IPS DF 4.7 (cell line): ENCODE measurements at regions not wholly inside any gene's neighbourhood (a gene's known extent, or its start where the extent isn't known, plus 50 kb on each side); places are given as distances from the start of the nearest gene placed in this dataset.

Source experiments
- DNase-seq: peaks from one replicate; pipeline ENCODE4 v3.0.0-alpha.2; 2013; ENCODE audit warnings: low spot score; ENCODE audit errors: extremely low read depth

GRCh38 chr4:134024251-134024650 is 177.3 kb downstream of the PABPC4L start:
- DNase-seq, result no peak

GRCh38 chr4:134019657-134020056 is 181.9 kb downstream of the PABPC4L start:
- DNase-seq, result no peak

GRCh38 chr4:134018846-134019245 is 182.7 kb downstream of the PABPC4L start:
- no peak for DNase-seq

GRCh38 chr4:134001057-134001456 is 200.5 kb downstream of the PABPC4L start:
- DNase-seq, result no peak

GRCh38 chr4:133997436-133997835 is 204.2 kb downstream of the PABPC4L start:
- DNase-seq, result no peak

GRCh38 chr4:133996431-133997121 is 205.0 kb downstream of the PABPC4L start:
- no peak for DNase-seq

GRCh38 chr4:133995243-133995960 is 206.2 kb downstream of the PABPC4L start:
- DNase-seq, result no peak

- no peak for DNase-seq
These were observed 218.9 kb downstream of the PABPC4L start for GRCh38 chr4:133982533-133983224.

- no peak for DNase-seq
These were observed 220.3 kb downstream of the PABPC4L start for GRCh38 chr4:133981327-133981726.

- DNase-seq, result no peak
These were observed 229.0 kb downstream of the PABPC4L start for GRCh38 chr4:133972586-133972985.

- no peak for DNase-seq
These were observed 232.3 kb downstream of the PABPC4L start for GRCh38 chr4:133969202-133969848.

GRCh38 chr4:133968174-133968573 is 233.4 kb downstream of the PABPC4L start:
- no peak for DNase-seq

- no peak for DNase-seq
These were observed 240.6 kb downstream of the PABPC4L start for GRCh38 chr4:133960975-133961374.

- DNase-seq, result peak; percentile 19
These were observed 258.5 kb downstream of the PABPC4L start for GRCh38 chr4:133943081-133943480.

GRCh38 chr4:133938061-133938460 is 263.5 kb downstream of the PABPC4L start:
- no peak for DNase-seq

GRCh38 chr4:133929531-133930239 is 271.9 kb downstream of the PABPC4L start:
- DNase-seq, result no peak

GRCh38 chr4:133921280-133922195 is 280.1 kb downstream of the PABPC4L start:
- DNase-seq, result no peak

GRCh38 chr4:133920236-133920635 is 281.4 kb downstream of the PABPC4L start:
- no peak for DNase-seq

- no peak for DNase-seq
These were observed 291.4 kb downstream of the PABPC4L start for GRCh38 chr4:133910165-133910564.

- DNase-seq, result no peak
These were observed 298.6 kb downstream of the PABPC4L start for GRCh38 chr4:133903029-133903428.
